ENCODE measurements at regions not wholly inside any gene's neighbourhood (a gene's known extent, or its start where the extent isn't known, plus 50 kb on each side); places are given as distances from the start of the nearest gene placed in this dataset.

GRCh38 chr12:97805146-97805545, 342.5 kb downstream of the RMST start:
- TF ChIP-seq, protein P1, sequence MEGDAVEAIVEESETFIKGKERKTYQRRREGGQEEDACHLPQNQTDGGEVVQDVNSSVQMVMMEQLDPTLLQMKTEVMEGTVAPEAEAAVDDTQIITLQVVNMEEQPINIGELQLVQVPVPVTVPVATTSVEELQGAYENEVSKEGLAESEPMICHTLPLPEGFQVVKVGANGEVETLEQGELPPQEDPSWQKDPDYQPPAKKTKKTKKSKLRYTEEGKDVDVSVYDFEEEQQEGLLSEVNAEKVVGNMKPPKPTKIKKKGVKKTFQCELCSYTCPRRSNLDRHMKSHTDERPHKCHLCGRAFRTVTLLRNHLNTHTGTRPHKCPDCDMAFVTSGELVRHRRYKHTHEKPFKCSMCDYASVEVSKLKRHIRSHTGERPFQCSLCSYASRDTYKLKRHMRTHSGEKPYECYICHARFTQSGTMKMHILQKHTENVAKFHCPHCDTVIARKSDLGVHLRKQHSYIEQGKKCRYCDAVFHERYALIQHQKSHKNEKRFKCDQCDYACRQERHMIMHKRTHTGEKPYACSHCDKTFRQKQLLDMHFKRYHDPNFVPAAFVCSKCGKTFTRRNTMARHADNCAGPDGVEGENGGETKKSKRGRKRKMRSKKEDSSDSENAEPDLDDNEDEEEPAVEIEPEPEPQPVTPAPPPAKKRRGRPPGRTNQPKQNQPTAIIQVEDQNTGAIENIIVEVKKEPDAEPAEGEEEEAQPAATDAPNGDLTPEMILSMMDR (IDR thresholded peaks at IDR 0.05; ENCODE audit: borderline replicate concordance, insufficient read depth, low read depth, low read length), result no peak
- no peak overlapping the region for H3K4me3 ChIP-seq (ENCODE audit: low read depth, low read length)

DNA sequence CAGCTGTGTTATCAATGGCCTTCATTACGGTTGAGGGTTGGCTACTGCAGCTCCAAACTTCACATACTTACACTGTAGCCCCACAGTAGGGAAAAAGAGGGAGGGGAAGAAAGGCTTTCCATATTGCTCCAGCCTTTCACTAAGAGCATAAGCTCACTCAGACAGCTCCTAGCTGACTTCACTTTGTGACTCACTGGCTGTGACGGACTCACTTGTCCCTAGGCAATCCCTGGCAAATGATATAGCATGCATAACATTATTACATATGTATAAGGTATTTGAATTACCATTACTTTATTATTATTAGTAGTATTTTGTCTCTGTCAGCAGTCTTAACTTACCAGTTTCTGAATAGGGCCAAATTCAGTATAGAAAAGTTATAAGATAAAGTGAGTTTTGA, 350.7 kb downstream of the RMST start:
- TF ChIP-seq, protein P1 (IDR thresholded peaks at IDR 0.05; ENCODE audit: borderline replicate concordance, insufficient read depth, low read depth, low read length), result no peak

GRCh38 chr12:97821806-97822205, 359.2 kb downstream of the RMST start:
- H3K4me3 ChIP-seq (ENCODE audit: low read depth, low read length), result no peak overlapping the region
- TF ChIP-seq, protein P1 (IDR thresholded peaks at IDR 0.05; ENCODE audit: borderline replicate concordance, insufficient read depth, low read depth, low read length), result no peak

More for the DNA sequence above, 350.7 kb downstream of the RMST start:
- H3K4me3 ChIP-seq (ENCODE audit: low read depth, low read length), result no peak overlapping the region

DNA sequence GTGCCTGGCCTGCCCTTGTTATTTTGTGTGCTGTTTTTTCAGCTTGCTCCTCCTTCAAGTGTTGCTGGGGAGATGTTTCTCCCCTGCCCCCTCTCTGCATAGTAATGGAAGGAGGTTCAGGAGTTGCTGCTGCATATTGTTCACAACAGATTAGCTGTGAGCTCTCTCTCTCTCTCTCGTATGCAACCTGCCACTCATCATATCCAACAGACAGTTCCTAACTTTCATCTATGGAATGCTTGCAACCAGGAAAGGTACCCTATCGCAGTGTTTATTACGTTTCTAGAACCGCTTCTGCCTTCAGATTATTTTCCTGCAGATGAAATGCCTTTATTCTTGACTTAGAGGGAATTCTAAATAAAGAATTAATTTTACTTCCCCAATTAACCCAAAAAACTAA, 372.9 kb downstream of the RMST start:
- TF ChIP-seq, protein P1 (IDR thresholded peaks at IDR 0.05; ENCODE audit: borderline replicate concordance, insufficient read depth, low read depth, low read length), result no peak
- H3K4me3 ChIP-seq (ENCODE audit: low read depth, low read length), result no peak overlapping the region

- TF ChIP-seq, protein P1 (IDR thresholded peaks at IDR 0.05; ENCODE audit: borderline replicate concordance, insufficient read depth, low read depth, low read length), result no peak
These were observed 374.8 kb downstream of the RMST start for GRCh38 chr12:97837401-97837800.

GRCh38 chr12:97848051-97848450, 385.4 kb downstream of the RMST start:
- no peak overlapping the region for H3K4me3 ChIP-seq (ENCODE audit: low read depth, low read length)
- TF ChIP-seq, protein P1 (IDR thresholded peaks at IDR 0.05; ENCODE audit: borderline replicate concordance, insufficient read depth, low read depth, low read length), result no peak

More at GRCh38 chr12:97837401-97837800, 374.8 kb downstream of the RMST start:
- H3K4me3 ChIP-seq (ENCODE audit: low read depth, low read length), result no peak overlapping the region

- no peak overlapping the region for H3K4me3 ChIP-seq (ENCODE audit: low read depth, low read length)
- TF ChIP-seq, protein P1 (IDR thresholded peaks at IDR 0.05; ENCODE audit: borderline replicate concordance, insufficient read depth, low read depth, low read length), result no peak
These were observed 391.9 kb downstream of the RMST start for GRCh38 chr12:97854477-97854876.

Measured in GM12875 (cell line).